M059J (cell line): ENCODE measurements at regions not wholly inside any gene's neighbourhood (a gene's known extent, or its start where the extent isn't known, plus 50 kb on each side); places are given as distances from the start of the nearest gene placed in this dataset.
"Not testable (repeated sequence)": the region's sequence is repeated elsewhere in the genome, so short reads cannot be mapped to it uniquely, and the experiment has no call there.

ENCODE experiments used
- DNase-seq: peaks from one replicate; pipeline ENCODE4 v3.0.0-alpha.2; 2012; ENCODE audit warnings: low read depth

DNA sequence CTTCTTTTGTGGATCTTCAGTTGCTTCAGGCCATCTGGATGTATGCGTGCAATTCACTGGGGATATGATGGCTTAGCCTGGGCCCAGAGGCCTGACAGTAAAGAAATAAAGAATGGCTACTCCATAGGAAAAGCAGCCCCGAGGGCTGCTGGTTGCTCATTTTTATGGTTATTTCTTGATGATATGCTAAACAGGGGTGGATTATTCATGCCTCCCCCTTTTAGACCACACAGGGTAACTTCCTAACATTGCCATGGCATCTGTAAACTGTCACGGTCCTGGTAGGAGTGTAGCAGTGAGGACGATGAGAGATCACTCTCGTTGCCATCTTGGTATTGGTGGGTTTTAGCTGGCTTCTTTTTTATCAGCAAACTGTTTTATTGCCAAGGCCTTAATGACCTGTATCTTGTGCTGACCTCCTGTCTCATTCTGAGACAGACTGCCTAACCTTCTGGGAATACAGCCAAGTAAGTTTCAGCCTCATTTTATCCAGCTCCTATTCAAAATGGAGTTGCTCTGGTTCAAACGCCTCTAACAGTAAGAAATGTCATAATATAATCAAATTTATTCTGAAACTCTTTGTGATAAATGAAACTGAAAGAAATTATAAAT, 60.5 kb downstream of the DSEL start:
- peak; percentile 24 for DNase-seq

DNA sequence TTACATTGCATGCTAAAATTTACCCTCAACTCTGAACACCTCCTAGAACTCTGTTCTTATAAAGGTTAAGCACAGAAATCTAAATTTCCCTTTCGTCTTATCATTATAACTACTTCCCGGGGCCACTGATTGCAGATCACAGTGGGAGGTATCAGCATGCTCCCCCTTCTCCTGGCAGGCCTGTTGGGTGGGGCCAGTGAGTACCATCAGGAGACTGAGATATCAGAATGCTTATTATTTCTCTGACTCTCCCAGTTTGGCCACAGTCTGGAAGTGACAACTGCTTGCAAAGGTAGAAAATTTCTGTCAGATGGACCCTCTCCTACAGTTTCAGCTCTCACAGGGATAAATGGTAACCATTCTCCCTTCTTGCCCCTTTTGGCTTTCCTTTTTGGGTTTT, 62.6 kb downstream of the DSEL start:
- DNase-seq: no peak

DNA sequence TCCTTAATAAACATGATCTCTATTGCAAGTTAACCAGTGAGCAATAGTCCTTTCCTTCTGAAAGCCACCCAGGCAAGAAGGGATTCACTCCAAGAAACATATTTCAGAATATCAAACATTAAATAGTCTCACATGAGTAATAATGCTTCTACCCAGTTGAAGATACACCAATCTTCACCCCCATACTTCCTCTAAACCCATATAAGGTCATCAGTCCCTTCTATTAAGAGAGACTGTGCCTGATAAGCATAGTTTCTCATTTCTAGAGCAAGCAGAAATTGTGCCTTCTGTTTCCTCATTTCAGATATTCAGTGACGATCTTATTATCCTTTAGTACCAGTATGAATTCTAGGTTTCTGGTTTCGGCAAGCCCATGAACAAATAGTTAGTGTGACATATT, 64.6 kb downstream of the DSEL start:
- DNase-seq: no peak

DNA sequence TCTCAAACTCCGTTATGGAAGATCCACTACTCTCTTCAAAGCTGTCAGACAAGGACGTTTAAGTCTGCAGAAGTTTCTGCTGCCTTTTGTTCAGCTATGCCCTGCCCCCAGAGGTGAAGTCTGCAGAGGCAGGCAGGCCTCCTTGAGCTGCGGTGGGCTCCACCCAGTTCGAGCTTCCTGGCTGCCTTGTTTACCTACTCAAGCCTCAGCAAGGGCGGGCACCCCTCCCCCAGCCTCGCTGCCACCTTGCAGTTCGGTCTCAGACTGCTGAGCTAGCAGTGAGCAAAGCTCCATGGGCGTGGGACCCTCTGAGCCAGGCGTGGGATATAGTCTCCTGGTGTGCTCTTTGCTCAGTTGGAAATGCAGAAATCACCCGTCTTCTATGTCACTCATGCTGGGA, 65.4 kb downstream of the DSEL start:
- not testable (repeated sequence) for DNase-seq

DNA sequence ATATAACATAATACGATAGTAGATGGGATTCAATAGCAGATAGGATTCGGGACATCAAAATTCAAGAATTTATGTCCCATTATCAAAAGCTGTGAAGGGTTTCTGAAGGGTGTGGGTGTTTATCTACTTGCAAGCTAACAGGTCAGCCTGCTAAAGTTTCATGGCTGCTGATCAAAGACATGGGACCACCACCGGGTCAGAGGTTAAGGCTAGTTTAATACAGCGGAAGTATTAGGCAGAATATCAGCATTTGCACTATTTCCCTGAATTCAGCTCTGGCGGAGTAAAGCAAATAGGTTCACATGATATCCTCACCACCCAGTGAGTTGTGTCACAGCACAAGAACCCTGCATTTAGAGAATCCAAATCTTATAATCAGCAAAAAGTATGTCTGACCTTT, 82.5 kb downstream of the DSEL start:
- DNase-seq: no peak

DNA sequence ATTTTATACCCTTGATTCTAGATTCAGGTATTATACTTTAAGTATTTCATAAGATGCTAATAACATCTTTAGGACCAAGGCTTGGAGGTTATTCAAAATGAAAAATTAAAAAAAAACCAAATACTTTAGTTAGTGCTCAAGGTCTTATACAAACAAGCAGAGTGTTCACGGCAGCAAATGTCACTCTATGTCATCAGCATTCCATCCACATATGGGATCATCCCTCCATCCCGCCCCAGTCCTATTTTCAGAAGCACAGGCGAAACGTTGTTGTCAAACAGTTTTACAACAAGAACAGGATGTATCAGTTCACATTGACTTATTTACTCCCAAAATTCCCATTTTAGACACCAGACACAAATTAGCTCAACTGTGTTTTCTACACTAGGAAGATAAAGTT, 83.7 kb downstream of the DSEL start:
- no peak for DNase-seq

DNA sequence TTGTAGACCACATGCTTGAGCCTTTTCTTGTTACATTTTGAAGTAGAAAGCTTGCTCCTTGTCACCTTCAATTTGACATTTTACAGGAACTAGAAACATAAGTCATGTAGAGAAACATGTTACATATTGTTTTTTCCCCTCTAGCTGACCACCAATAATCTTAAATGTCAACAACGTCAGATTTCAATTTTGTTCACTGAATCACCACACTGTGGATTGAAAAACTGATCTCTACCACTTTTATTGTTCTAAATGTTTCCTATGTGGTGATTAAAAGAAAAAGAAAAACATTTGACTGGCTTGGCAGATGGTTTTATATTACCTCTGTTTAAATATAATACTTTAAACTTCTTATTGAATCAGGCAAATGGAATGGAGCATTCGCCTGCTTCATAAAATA, 87.7 kb downstream of the DSEL start:
- DNase-seq: peak; percentile 69

DNA sequence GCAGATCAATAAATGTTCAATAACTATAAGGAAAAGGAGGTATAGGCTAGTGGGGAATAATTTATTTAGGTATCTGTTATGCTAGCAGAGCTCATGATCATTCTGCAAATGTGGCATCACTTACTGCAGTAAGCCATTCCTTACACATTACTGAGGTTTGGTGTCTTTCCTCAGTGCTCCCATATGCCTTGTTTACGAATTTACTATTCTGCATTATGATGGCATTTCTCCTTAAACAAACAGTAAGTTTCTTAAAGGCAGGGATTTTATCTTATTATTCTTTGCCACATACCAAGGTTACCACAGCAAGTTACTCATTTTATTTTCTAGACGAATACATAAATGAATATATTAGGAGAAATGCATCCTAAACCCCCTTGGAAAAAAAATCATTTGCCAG, 88.4 kb downstream of the DSEL start:
- DNase-seq: peak; percentile 21

DNA sequence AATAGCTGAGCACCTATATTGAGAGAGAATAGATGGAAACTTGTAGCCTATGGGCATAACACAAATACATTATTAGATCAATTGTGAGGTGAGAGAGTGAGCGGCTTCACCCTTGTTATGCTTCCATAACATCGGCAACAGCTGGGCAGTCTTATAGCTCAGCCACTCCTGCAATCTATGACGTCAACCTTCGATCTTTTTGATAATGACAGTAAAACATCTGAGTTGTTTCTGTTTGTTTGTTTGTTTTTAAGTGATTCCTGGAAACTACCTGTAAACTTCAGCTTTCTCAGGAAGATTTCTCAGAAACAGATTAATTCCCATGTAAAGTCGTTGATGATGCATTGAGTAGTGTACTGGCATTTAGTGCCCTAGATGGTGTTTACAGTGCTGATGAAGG, 90.0 kb downstream of the DSEL start:
- no peak for DNase-seq

DNA sequence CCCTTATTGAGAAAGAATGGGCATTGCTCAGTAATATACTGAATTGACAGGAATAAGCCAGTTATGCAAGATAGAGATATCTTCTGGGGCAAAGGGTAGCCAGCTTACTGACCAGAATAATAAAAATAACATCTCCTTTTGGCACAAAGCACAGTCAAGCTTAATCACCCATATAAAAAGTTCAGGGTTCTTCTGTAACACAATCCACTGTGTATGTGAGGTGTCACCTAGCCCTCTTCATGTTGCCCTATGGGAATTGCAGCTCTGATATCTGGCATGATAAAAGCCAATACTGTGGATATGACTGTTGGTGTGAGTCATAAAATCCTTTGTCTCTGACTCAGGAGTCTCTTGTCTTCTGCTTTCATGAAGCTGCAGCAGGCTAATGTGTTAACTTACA, 90.8 kb downstream of the DSEL start:
- peak; percentile 99 for DNase-seq

DNA sequence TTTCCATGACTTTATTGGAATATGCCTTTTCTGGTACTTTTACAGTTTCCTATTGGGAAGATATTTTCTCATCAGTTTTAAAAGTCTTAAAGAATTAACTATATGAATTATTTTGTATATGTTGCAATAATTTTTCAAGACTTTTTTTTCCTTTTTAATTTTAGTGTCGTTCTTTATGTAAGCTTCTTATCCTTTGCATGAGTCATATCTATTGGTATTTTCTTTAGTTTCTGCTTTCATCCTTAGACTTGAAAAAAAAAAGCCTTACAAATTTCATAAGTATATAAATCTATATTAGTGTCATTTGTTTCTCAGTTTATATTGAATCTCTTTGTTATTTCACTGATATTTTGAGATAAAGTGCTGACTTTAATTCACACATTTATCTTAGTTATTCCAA, 94.9 kb downstream of the DSEL start:
- no peak for DNase-seq

DNA sequence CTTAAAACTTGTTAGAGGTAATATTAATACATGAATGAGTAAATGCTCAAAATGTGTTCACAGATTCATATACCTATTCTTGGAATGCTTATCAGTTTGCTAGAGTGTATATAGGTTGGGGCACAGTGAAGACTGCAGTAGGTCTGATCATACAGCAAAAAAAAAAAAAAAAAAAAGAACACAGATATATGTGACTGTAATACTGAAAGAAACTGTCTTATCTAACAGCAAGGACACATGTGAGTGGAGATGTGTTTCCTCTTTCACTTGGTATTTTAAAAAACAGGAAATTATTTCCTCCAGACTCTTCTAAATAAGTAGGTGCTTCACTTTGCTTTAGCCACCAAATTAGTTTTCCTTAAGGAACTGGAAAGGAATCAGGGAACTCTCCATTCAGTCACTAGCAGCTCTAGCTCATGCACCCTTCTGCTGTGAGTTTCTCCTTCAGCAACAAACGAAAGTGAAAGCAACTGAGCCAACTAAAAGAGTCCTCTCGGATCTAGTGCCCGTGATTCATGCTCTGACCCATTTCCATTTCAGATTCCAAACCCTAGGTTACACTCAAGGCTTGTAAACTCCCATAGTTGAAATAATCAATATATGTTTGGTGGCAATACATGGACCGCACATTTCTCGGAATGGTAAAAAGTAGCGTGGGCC, 98.5 kb downstream of the DSEL start:
- peak; percentile 91 for DNase-seq

DNA sequence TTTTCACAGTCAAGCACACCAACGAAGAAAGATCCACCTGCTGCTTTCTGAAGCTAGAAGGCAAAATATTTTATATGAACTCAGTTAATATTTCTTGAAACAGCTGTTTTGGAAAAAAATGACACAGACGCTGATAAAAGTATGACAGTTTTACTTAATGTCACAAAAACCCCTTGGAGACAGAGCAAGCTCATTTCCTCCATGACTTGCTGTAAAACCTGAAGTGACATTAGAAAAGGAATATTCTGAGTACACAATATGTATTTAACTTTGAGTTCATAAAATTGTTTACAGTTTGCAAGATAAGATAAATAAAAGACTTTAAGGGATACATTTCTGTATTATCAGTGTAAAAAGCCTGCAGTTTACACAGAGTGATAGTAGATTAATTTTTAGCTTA, 105.4 kb downstream of the DSEL start:
- DNase-seq: no peak

DNA sequence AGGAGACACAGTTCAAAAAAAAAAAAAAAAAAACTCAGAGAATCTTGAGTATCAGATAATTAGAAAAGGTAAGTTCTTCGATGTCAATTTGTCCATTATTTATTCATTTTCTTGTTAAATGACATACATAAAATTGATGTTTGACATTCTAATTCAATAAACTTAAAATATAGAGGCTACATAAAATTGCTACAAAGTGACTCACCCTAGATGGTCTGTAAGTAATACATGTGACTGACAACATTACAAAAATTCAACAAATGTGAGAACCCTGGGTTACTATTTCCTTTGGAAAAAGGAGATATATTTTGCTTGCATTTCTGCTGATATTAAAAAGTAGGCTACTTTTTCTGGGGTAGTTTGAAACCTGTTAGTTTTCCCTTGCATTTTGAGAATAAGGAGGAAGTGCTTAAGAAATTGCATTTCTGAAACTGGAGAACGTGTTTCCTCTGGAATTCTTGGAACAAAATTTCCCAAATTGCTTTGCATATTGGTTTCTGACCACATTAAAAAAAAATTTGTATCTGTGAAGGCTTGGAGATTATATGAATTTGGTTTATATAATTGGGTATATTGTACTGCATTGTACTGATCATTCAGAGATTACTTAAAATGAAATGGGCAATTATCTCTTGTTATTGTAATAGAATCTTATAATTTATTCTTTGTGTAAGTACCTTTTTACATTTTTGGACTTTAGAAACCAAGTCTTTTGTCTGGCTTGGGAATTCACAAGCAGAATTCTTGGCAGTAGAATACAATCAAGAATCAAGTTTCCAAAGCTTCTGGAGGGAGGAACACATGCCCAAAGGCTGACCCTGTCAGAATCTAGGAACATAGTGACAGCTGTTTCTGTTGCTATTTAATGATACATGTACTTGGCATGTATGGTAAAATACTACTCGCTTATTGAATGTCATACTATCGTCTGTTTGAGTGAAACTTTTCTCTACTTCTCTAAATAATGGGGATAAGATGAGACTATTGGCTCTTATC, 106.1 kb downstream of the DSEL start:
- DNase-seq: peak; percentile 47

DNA sequence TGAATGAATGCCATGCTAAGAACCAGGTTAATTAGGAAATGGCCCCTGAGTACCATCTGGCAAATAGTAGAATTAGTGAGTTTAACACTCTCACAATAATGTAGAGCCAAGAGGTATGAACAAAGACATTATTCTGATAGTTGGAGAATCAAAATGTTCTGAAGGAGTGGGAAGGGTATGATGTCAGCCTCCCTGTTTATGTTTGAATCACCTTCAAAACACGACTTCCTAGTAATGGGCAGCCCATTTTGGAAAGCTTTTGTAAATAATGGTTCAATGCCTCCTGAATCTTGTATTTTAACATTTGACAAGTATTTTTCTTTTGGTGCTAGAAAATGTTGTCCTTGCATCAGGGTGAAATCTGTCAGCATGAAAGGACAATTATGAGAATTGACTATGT, 108.3 kb downstream of the DSEL start:
- peak; percentile 57 for DNase-seq

DNA sequence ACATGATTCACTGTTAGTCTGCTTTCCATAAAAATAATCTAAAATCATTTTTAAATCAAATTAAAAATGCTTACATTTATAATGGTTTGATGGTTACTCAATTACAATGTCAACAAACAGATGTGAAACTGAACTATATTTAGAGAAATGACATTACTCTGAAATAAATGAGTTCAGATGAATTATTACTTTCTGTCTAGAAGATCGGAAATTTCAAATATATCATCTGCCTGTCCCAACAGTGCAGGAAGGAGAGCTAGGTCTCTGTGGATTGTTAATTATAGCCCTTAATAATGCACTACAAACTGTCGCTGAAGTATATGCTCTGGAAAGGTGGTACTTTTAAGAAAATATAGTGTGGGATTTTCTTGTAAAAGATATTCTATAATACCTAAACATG, 109.8 kb downstream of the DSEL start:
- DNase-seq: no peak

DNA sequence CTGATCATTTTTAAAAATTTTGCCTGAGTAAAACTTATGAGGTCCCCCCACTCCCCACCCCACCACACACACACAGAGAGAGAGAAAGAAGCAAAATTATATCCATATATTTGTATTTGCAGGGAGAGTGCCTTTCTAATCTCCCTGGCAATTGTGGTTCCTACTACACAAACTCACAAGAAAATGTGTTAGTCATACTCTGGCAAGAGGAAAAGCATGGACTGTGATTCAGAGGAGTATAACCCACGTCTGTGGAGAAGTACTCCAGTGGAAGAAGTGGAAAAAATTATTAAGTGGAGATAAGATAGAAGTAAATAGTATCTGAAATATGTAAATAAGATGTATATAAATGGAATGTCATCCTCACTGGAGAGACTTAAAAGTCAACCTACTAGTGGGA, 114.0 kb downstream of the DSEL start:
- peak; percentile 72 for DNase-seq

DNA sequence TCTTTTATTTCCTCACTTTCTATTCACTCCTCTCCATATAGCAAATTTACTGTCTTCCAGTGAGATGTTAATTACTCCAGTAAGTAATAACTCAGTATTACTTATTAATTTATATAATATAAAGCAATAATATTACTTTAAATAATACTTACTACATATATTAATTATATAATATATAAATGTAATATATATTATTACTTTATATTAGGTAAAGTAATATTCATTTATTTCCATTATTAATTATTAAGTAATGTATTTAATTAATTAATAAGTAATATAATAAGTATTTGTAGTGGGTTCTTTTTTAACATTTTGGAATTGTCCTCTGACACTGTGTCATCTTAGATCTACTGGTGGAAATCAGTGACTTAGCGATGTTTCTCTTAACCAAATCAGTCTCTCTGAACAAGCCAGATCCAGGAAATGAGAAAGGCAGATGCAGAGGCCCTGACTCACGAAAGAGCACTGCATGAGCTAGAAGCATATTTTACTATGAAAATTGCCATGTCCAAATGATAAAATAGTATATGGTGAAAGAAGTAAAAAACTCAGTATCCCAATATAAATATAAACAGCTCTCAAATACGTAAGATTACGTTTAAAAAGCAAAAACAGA, 115.9 kb downstream of the DSEL start:
- peak; percentile 27 for DNase-seq

DNA sequence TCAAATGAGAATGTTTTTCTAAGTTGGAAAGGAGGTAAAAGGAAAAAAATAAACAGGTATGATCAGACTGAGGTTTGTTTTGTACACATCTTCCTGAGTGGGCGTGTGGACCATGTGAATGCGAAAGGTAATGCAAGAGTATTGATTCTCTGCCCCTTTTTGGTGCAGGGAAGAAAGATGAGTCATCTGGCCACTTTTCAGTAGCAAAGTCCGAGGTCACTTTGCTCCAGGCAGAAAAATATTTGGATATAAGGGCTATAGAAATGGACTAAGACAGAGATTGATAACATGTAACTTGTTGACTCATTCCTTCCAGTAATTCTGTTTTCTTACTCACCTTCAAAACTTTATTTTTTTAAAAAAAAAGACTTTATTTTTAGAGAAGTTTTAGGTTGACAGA, 130.5 kb downstream of the DSEL start:
- DNase-seq: peak; percentile 89

DNA sequence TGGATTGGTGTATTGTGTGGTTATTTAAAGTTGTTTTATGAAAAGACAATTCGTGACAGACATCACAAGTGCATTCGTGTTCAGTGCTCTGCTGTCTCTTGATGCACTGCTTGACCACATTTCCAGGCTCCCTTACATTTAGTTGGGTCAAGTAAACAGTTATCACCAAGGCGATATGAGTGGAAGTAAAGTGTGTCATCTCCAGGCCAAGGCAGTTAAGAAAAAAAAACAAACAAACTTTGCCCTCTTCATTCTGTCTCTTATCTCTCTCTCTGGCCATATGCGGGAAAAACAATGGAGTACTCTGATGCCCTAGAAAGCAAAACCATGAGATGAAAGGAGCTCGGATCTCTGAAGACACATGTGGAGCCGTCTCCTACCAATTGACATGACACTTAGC, 131.1 kb downstream of the DSEL start:
- DNase-seq: peak; percentile 94

DNA sequence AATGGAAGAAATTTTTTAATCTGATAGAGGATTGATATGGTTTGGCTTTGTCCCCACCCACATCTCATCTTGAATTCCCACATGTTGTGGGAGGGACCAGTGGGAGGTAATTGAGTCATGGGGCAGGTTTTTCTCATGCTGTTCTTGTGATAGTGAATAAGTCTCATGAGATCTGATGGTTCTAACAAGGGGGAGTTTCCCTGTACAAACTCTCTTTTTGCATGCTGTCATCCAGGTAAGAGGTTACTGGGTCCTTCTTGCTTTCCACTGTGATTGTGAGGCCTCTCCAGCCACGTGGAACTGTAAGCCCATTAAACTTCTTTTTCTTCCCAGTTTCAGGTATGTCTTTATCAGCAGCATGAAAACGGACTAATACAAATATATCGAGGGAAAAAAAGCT, 132.5 kb downstream of the DSEL start:
- DNase-seq: peak; percentile 18

DNA sequence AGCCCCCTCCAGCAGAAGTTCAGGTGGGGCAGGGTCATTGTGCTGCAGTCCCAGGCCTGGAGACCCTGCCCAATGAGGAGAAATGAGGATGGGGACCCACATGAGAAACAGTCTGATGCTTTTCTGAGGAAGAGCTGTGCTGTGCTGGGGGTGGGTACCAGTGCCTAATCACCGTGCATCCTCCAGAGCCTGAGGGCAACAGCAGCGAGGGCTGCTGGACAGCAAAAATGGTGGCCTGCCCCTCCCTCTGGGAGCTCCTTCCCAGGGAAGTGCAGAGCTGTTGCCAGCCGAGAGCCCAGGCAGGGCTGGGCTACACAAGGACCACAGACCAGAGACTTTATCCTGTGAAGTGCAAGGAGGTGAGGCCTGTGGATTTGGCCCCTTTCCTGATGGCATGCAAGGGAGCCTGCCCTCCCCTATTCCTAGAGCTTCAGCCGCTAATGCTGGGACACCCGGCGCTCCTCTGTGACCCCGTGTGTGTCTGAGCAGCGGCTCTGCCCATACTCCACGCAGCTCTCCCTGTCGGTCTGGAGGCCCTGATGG, 134.8 kb downstream of the DSEL start:
- DNase-seq: no peak
